DMS53 (cell line): ENCODE measurements at regions not wholly inside any gene's neighbourhood (a gene's known extent, or its start where the extent isn't known, plus 50 kb on each side); places are given as distances from the start of the nearest gene placed in this dataset.
"Not testable (repeated sequence)": the region's sequence is repeated elsewhere in the genome, so short reads cannot be mapped to it uniquely, and the experiment has no call there.

Experiments used
- DNase-seq: peaks from one replicate; lab custom pipeline; 2025; lab: John Stamatoyannopoulos, UW

- no peak for DNase-seq
These were observed 185.9 kb upstream of the G2E3 start for GRCh38 chr14:30373053-30373452.

GRCh38 chr14:30373526-30373925 lies 185.4 kb upstream of the G2E3 start:
- no peak for DNase-seq

- DNase-seq = peak; percentile 74
These were observed 183.6 kb upstream of the G2E3 start for GRCh38 chr14:30375296-30375892.

GRCh38 chr14:30381861-30382480 lies 177.0 kb upstream of the G2E3 start:
- no peak for DNase-seq

- DNase-seq = no peak
These were observed 173.0 kb upstream of the G2E3 start for GRCh38 chr14:30385925-30386324.

- DNase-seq = no peak
These were observed 171.1 kb upstream of the G2E3 start for GRCh38 chr14:30387871-30388270.

GRCh38 chr14:30389134-30389876 lies 169.7 kb upstream of the G2E3 start:
- DNase-seq = no peak

GRCh38 chr14:30389877-30390385 lies 169.0 kb upstream of the G2E3 start:
- no peak for DNase-seq

- no peak for DNase-seq
These were observed 163.9 kb upstream of the G2E3 start for GRCh38 chr14:30395065-30395464.

GRCh38 chr14:30402846-30403245 lies 156.1 kb upstream of the G2E3 start:
- no peak for DNase-seq

- no peak for DNase-seq
These were observed 155.2 kb upstream of the G2E3 start for GRCh38 chr14:30403791-30404190.

GRCh38 chr14:30409508-30410015 lies 149.4 kb upstream of the G2E3 start:
- peak; percentile 51 for DNase-seq

GRCh38 chr14:30410986-30411385 lies 148.0 kb upstream of the G2E3 start:
- DNase-seq = no peak

GRCh38 chr14:30413184-30413583 lies 145.8 kb upstream of the G2E3 start:
- DNase-seq = not testable (repeated sequence)

GRCh38 chr14:30417121-30417520 lies 141.8 kb upstream of the G2E3 start:
- DNase-seq = peak; percentile 2

GRCh38 chr14:30417999-30418398 lies 141.0 kb upstream of the G2E3 start:
- no peak for DNase-seq

GRCh38 chr14:30419037-30419436 lies 139.9 kb upstream of the G2E3 start:
- DNase-seq = no peak

GRCh38 chr14:30420515-30420914 lies 138.4 kb upstream of the G2E3 start:
- no peak for DNase-seq

- DNase-seq = no peak
These were observed 132.5 kb upstream of the G2E3 start for GRCh38 chr14:30426463-30426862.

GRCh38 chr14:30427401-30427800 lies 131.6 kb upstream of the G2E3 start:
- DNase-seq = no peak

- no peak for DNase-seq
These were observed 131.1 kb upstream of the G2E3 start for GRCh38 chr14:30427846-30428245.

GRCh38 chr14:30431552-30431951 lies 127.4 kb upstream of the G2E3 start:
- no peak for DNase-seq

- DNase-seq = no peak
These were observed 118.0 kb upstream of the G2E3 start for GRCh38 chr14:30440961-30441360.
